Thyroid gland (tissue), 4 donors: ENCODE measurements at regions not wholly inside any gene's neighbourhood (a gene's known extent, or its start where the extent isn't known, plus 50 kb on each side); places are given as distances from the start of the nearest gene placed in this dataset.

Experiments used
- CTCF ChIP-seq, 6 experiments: fragments of 200-600 bp in 3 of 6; fragments of 450-650 bp in 3 of 6; sonication (generic) in 3 of 6; IDR thresholded peaks; one replicate each; pipeline ENCODE4 v1.5.1; 2016 to 2019; ENCODE audit warnings: antibody characterized with exemption in 6 of 6, mild to moderate bottlenecking in 2 of 6, inconsistent platforms in 1 of 6, moderate library complexity in 1 of 6
- POLR2A ChIP-seq, 2 donors: fragments of 450-650 bp; IDR thresholded peaks; one replicate each; pipeline ENCODE4 v1.6.1; 2017; ENCODE audit warnings: antibody characterized with exemption in 2 of 2, mild to moderate bottlenecking in 2 of 2, moderate library complexity in 1 of 2

GRCh38 chr11:100593291-100593690 lies 93.8 kb upstream of the ARHGAP42 start:
- TF ChIP-seq CTCF (IDR thresholded peaks at IDR 0.05) (no peak), POLR2A (IDR thresholded peaks at IDR 0.05) (no peak)
